Mesothelial cell of epicardium (in vitro differentiated cells): ENCODE measurements at regions not wholly inside any gene's neighbourhood (a gene's known extent, or its start where the extent isn't known, plus 50 kb on each side); places are given as distances from the start of the nearest gene placed in this dataset.
"Not testable (repeated sequence)": the region's sequence is repeated elsewhere in the genome, so short reads cannot be mapped to it uniquely, and the experiment has no call there.

Experiments
- DNase-seq, 2 experiments: peaks; one replicate each; pipeline ENCODE4 v3.0.0; 2021; ENCODE audit warnings: low spot score in 2 of 2; ENCODE audit not compliant: unreplicated experiment in 2 of 2
- H3K27ac Mint-ChIP-seq: 2 replicates; pipeline ENCODE4 v1.8.0; 2021; ENCODE audit warnings: mixed read lengths
- H3K27me3 Mint-ChIP-seq: 2 replicates; pipeline ENCODE4 v1.8.0; 2021; ENCODE audit warnings: low read depth, mixed read lengths
- H3K36me3 Mint-ChIP-seq: 2 replicates; pipeline ENCODE4 v1.8.0; 2021; ENCODE audit warnings: mixed read lengths
- H3K4me1 Mint-ChIP-seq: 2 replicates; pipeline ENCODE4 v1.8.0; 2021; ENCODE audit warnings: mixed read lengths
- H3K4me3 Mint-ChIP-seq: 2 replicates; pipeline ENCODE4 v1.8.0; 2021; ENCODE audit warnings: mild to moderate bottlenecking, moderate library complexity, mixed read lengths
- H3K9me3 Mint-ChIP-seq: 2 replicates; pipeline ENCODE4 v1.8.0; 2021; ENCODE audit warnings: mixed read lengths
- TF ChIP-seq, protein P1 (sequence below): fragments of 200-600 bp; sonication (generic); IDR thresholded peaks from one replicate; pipeline ENCODE4 v1.5.0; 2021; ENCODE audit warnings: antibody characterized with exemption; ENCODE audit not compliant: unreplicated experiment

DNA sequence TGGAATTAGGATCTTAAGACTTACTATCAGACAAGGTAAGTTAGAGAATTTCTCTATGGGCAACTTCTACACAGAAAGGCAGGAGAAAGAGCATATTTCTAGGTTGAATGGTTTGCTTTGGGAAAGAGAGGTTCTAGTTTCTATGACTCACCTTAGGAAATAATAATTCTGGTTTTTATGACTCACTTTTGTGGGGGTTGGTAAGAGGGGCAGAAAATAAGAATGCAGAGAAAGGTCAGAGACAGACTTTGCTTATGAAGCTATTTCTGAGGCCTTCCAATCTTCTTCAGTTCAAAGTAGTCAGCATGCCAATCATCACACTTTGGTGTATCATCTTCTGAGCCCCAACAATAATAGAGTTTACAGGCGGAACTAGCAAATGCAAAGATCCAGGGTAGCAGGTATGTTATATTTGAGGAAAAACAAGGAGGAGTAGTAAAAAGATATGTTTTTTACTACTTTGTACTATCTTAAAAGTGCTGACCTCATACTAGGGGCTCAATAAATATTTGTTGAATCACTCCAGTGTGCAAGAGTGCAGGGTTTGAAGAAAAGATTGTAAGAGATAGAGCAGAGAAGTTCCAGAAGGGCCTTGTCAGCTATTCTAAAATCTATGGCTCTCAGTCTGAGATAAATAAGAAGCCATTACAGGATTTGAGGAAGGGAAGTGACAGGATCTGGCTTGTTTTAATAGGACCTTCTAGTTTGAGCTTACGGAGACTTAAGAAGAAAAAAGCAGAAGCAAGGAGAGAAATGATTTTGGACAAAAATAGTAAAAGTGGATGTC, 56.7 kb upstream of the LRFN5 start:
- no peak overlapping the region for H3K4me3 Mint-ChIP-seq
- H3K27me3 Mint-ChIP-seq, result no peaks in the 10 kb centered on the region
- H3K4me1 Mint-ChIP-seq, result peaks cover 8% of the 10 kb centered on the region
- H3K36me3 Mint-ChIP-seq, result no peaks in the 10 kb centered on the region
- DNase-seq, result no peak
- H3K27ac Mint-ChIP-seq, result no peak overlapping the region
- TF ChIP-seq, protein P1, sequence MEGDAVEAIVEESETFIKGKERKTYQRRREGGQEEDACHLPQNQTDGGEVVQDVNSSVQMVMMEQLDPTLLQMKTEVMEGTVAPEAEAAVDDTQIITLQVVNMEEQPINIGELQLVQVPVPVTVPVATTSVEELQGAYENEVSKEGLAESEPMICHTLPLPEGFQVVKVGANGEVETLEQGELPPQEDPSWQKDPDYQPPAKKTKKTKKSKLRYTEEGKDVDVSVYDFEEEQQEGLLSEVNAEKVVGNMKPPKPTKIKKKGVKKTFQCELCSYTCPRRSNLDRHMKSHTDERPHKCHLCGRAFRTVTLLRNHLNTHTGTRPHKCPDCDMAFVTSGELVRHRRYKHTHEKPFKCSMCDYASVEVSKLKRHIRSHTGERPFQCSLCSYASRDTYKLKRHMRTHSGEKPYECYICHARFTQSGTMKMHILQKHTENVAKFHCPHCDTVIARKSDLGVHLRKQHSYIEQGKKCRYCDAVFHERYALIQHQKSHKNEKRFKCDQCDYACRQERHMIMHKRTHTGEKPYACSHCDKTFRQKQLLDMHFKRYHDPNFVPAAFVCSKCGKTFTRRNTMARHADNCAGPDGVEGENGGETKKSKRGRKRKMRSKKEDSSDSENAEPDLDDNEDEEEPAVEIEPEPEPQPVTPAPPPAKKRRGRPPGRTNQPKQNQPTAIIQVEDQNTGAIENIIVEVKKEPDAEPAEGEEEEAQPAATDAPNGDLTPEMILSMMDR, result no peak
- no peaks in the 10 kb centered on the region for H3K9me3 Mint-ChIP-seq

DNA sequence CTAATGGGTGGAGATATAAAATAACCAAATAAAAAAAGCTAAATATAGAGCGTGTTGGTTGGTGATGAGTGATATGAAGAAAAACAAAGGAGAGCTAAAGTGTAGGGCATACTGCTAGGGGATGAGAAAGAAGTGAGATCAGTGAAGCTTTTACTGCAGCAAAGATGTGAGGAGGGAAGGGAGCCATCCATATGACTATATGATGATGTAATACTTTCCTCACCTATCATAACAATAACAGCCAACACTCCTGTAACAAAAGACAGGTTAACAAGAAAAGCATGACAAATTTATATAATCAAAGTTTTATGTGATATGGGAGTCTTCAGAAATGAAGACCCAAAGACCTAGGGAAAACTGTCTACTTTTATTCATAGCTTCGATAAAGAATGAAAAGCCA, 57.4 kb upstream of the LRFN5 start:
- Mint-ChIP-seq H3K9me3 (peaks cover 5% of the 10 kb centered on the region), H3K4me1 (peaks cover 8% of the 10 kb centered on the region), H3K36me3 (no peaks in the 10 kb centered on the region), H3K27me3 (no peaks in the 10 kb centered on the region), H3K27ac (peak overlapping the region; percentile 61), H3K4me3 (no peak overlapping the region)
- TF ChIP-seq, protein P1, result no peak
- DNase-seq, result no peak

DNA sequence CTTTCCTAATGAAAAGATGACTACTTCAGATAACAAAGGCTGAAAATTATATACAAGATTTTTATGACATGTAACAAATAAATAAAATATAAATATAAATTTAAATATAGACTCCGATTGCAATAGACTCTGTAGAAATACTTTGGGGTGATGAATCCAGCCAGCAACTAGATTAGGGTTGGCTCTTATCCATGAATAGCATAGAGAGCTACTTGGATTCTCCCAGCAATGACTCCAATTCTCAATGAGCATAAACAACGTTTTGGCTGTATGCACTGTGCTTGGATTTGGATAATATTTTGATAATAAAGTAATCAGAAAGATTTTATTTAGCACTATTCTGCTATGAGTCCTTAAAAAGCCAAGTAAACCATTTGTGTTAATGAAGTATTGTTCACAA, 58.0 kb upstream of the LRFN5 start:
- H3K4me1 Mint-ChIP-seq, result peaks cover 8% of the 10 kb centered on the region
- H3K36me3 Mint-ChIP-seq, result no peaks in the 10 kb centered on the region
- H3K27me3 Mint-ChIP-seq, result no peaks in the 10 kb centered on the region
- H3K9me3 Mint-ChIP-seq, result peaks cover 9% of the 10 kb centered on the region
- TF ChIP-seq, protein P1, result no peak
- no peak for DNase-seq
- H3K4me3 Mint-ChIP-seq, result no peak overlapping the region
- H3K27ac Mint-ChIP-seq, result no peak overlapping the region

DNA sequence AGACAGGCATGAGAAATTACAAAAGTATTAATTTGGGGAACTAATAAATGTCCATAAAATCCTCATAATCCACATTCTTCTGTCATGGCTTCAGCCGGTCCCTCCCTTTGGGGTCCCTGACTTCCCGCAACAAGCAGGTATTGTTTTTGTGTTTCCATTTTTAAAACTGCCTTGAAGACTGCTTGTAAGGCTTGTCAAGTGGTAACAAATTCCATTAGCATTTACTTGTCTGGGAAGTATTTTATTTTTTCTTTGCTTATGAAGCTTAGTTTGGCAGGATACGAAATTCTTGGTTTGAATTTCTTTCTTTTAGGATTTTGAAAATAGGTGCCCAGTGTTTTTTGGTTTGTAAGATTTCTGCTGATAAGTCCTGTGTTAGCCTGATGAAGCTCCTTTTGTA, 65.3 kb upstream of the LRFN5 start:
- H3K4me1 Mint-ChIP-seq, result no peaks in the 10 kb centered on the region
- TF ChIP-seq, protein P1, result no peak
- H3K27ac Mint-ChIP-seq, result no peak overlapping the region
- no peaks in the 10 kb centered on the region for H3K27me3 Mint-ChIP-seq
- H3K36me3 Mint-ChIP-seq, result peaks cover 8% of the 10 kb centered on the region
- DNase-seq, result no peak
- H3K4me3 Mint-ChIP-seq, result no peak overlapping the region
- H3K9me3 Mint-ChIP-seq, result peaks cover 34% of the 10 kb centered on the region

DNA sequence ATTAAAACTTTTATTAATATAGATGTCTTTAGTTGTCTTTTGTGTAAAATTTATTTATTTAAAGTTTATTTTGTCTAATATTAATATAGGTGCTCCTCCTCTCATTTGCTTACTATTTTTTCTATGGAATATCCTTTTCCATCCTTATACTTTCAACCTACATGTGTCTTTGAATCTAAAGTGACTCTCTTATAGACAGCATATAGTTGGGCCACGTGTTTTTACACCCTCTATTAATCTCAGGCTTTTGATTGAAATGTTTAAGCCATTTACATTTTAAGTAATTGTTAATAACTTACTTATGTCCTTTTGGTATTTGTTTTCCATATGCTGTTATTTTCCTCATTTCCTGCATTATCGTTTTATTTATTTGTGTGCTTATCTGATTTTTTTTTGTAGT, 74.4 kb upstream of the LRFN5 start:
- H3K27ac Mint-ChIP-seq, result no peak overlapping the region
- peaks cover 4% of the 10 kb centered on the region for H3K36me3 Mint-ChIP-seq
- no peaks in the 10 kb centered on the region for H3K4me1 Mint-ChIP-seq
- DNase-seq, result no peak
- TF ChIP-seq, protein P1, result no peak
- H3K9me3 Mint-ChIP-seq, result peaks cover 26% of the 10 kb centered on the region
- no peak overlapping the region for H3K4me3 Mint-ChIP-seq
- H3K27me3 Mint-ChIP-seq, result no peaks in the 10 kb centered on the region

DNA sequence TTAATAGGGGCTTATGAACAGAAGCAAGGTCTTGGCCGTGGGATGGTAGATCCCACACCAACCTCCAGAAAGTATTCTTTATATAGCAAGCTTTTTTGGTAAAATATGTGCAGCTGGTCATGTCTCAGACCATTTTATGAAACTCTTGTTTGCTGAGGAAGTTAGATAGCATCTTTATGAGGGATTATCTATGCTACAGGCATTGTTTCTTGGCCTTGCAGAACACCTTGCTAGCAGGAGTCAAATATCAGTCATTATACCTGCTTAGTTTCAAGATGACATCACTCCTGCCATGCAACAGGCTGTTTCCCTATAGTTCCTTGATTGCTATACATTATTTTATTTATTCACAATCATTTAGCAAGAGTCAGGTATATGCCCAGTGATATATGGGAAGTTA, 84.8 kb upstream of the LRFN5 start:
- Mint-ChIP-seq H3K4me3 (no peak overlapping the region), H3K27me3 (no peaks in the 10 kb centered on the region), H3K9me3 (no peaks in the 10 kb centered on the region), H3K36me3 (no peaks in the 10 kb centered on the region), H3K4me1 (no peaks in the 10 kb centered on the region), H3K27ac (no peak overlapping the region)
- TF ChIP-seq, protein P1, result no peak
- no peak for DNase-seq

DNA sequence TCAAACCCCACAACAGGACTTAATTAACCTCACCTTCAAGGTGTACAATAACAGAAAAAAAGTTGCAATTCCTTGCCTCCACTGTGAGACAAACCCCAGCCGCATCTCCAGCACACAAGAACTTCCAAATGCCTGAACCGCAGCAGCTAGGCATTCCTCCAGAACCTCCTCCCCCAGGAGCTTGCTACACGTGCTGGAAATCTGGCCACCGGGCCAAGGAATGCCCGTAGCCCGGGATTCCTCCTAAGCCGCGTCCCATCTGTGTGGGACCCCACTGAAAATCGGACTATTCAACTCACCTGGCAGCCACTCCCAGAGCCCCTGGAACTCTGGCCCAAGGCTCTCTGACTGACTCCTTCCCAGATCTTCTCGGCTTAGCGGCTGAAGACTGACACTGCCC, 88.6 kb upstream of the LRFN5 start:
- H3K9me3 Mint-ChIP-seq, DNase-seq, H3K36me3 Mint-ChIP-seq, H3K27me3 Mint-ChIP-seq, H3K4me1 Mint-ChIP-seq, H3K4me3 Mint-ChIP-seq, H3K27ac Mint-ChIP-seq: not testable (repeated sequence)
